Superior temporal gyrus (tissue), 1 donor: ENCODE measurements at regions not wholly inside any gene's neighbourhood (a gene's known extent, or its start where the extent isn't known, plus 50 kb on each side); places are given as distances from the start of the nearest gene placed in this dataset.
"Not testable (repeated sequence)": the region's sequence is repeated elsewhere in the genome, so short reads cannot be mapped to it uniquely, and the experiment has no call there.

Experiments used
- DNase-seq: peaks from one replicate; pipeline ENCODE4 v3.0.0-alpha.2; 2016; ENCODE audit errors: extremely low spot score

GRCh38 chr18:28727189-28727588, 550.3 kb upstream of the CDH2 start:
- DNase-seq = not testable (repeated sequence)

GRCh38 chr18:28725876-28726275, 548.9 kb upstream of the CDH2 start:
- DNase-seq = no peak

GRCh38 chr18:28723506-28723905, 546.6 kb upstream of the CDH2 start:
- no peak for DNase-seq

- DNase-seq = no peak
These were observed 541.8 kb upstream of the CDH2 start for GRCh38 chr18:28718696-28719095.

- no peak for DNase-seq
These were observed 539.4 kb upstream of the CDH2 start for GRCh38 chr18:28716338-28716737.

GRCh38 chr18:28715206-28715605, 538.3 kb upstream of the CDH2 start:
- DNase-seq = no peak

- DNase-seq = no peak
These were observed 537.6 kb upstream of the CDH2 start for GRCh38 chr18:28714498-28714897.

- no peak for DNase-seq
These were observed 536.0 kb upstream of the CDH2 start for GRCh38 chr18:28712796-28713425.

- no peak for DNase-seq
These were observed 535.2 kb upstream of the CDH2 start for GRCh38 chr18:28712172-28712571.

GRCh38 chr18:28711096-28711495, 534.2 kb upstream of the CDH2 start:
- DNase-seq = no peak

GRCh38 chr18:28707006-28707405, 530.1 kb upstream of the CDH2 start:
- no peak for DNase-seq

- no peak for DNase-seq
These were observed 529.5 kb upstream of the CDH2 start for GRCh38 chr18:28706397-28706796.

- no peak for DNase-seq
These were observed 528.6 kb upstream of the CDH2 start for GRCh38 chr18:28705482-28705881.

- no peak for DNase-seq
These were observed 515.4 kb upstream of the CDH2 start for GRCh38 chr18:28692337-28692736.

- DNase-seq = no peak
These were observed 514.5 kb upstream of the CDH2 start for GRCh38 chr18:28691496-28691840.

GRCh38 chr18:28690836-28691495, 514.0 kb upstream of the CDH2 start:
- no peak for DNase-seq

- no peak for DNase-seq
These were observed 513.2 kb upstream of the CDH2 start for GRCh38 chr18:28690100-28690499.

GRCh38 chr18:28689588-28689987, 512.7 kb upstream of the CDH2 start:
- no peak for DNase-seq

- DNase-seq = no peak
These were observed 507.9 kb upstream of the CDH2 start for GRCh38 chr18:28684746-28685355.

- no peak for DNase-seq
These were observed 506.0 kb upstream of the CDH2 start for GRCh38 chr18:28682912-28683311.

GRCh38 chr18:28669165-28669564, 492.2 kb upstream of the CDH2 start:
- no peak for DNase-seq

- DNase-seq = no peak
These were observed 489.3 kb upstream of the CDH2 start for GRCh38 chr18:28666216-28666615.

- no peak for DNase-seq
These were observed 481.0 kb upstream of the CDH2 start for GRCh38 chr18:28657961-28658360.
